ENCODE measurements at regions not wholly inside any gene's neighbourhood (a gene's known extent, or its start where the extent isn't known, plus 50 kb on each side); places are given as distances from the start of the nearest gene placed in this dataset.
A peak's percentile ranks its signal among the peaks of the same experiment; 100 is the strongest.

GRCh38 chr14:55864890-55865655 is 253.1 kb upstream of the PELI2 start:
- peaks cover under 1 to 4% (median 3%) of the 10 kb centered on the region in 4 donors for H3K9me3 ChIP-seq (ENCODE audit: control insufficient read depth in 4 of 4, low read length in 3 of 4)
- DNase-seq (ENCODE audit: low spot score): no peak
- H3K4me1 ChIP-seq (ENCODE audit: control insufficient read depth in 4 of 4, insufficient read depth in 4 of 4, low read length in 3 of 4): no peaks in the 10 kb centered on the region
- no peak overlapping the region for H3K4me3 ChIP-seq (ENCODE audit: low read depth in 1 of 3, low read length in 3 of 3)
- no peaks in the 10 kb centered on the region for H3K27me3 ChIP-seq (ENCODE audit: control insufficient read depth in 4 of 4, insufficient read depth in 4 of 4, low read length in 3 of 4)
- H3K27ac ChIP-seq (ENCODE audit: low read depth in 1 of 2, low read length in 2 of 2): no peak overlapping the region
- no peak overlapping the region for H3K9ac ChIP-seq (ENCODE audit: low read depth in 1 of 2, low read length in 2 of 2)
- TF ChIP-seq HNF4A (conservative IDR thresholded peaks at IDR 0.05): no peak
- TF ChIP-seq CTCF (IDR thresholded peaks at IDR 0.05; ENCODE audit: low read depth, low read length, missing input control): peak; percentile 29
- peak; percentile 71 to 73 for TF ChIP-seq RAD21 (IDR thresholded peaks at IDR 0.05)
- H3K36me3 ChIP-seq (ENCODE audit: control insufficient read depth in 4 of 4, insufficient read depth in 3 of 4, low read depth in 1 of 4, low read length in 3 of 4): peaks cover 0 to 2% (median 0%) of the 10 kb centered on the region in 4 donors
- 85% methylated on average over 22 of the region's 22 CpGs for WGBS

GRCh38 chr14:55867311-55867710 is 250.9 kb upstream of the PELI2 start:
- H3K4me1 ChIP-seq (ENCODE audit: control insufficient read depth in 4 of 4, insufficient read depth in 4 of 4, low read length in 3 of 4): no peaks in the 10 kb centered on the region
- no peaks in the 10 kb centered on the region for H3K27me3 ChIP-seq (ENCODE audit: control insufficient read depth in 4 of 4, insufficient read depth in 4 of 4, low read length in 3 of 4)
- no peak for DNase-seq (ENCODE audit: low spot score)
- H3K27ac ChIP-seq (ENCODE audit: low read depth in 1 of 2, low read length in 2 of 2): no peak overlapping the region
- TF ChIP-seq MAX (IDR thresholded peaks at IDR 0.05) (no peak), NR2F2 (IDR thresholded peaks at IDR 0.05) (no peak), CTCF (IDR thresholded peaks at IDR 0.05; ENCODE audit: low read depth, low read length, missing input control) (no peak), REST (IDR thresholded peaks at IDR 0.05) (no peak), RXRA (IDR thresholded peaks at IDR 0.05) (no peak)
- no peaks in the 10 kb centered on the region for H3K9me3 ChIP-seq (ENCODE audit: control insufficient read depth in 4 of 4, low read length in 3 of 4)
- H3K9ac ChIP-seq (ENCODE audit: low read depth in 1 of 2, low read length in 2 of 2): no peak overlapping the region
- H3K36me3 ChIP-seq (ENCODE audit: control insufficient read depth in 4 of 4, insufficient read depth in 3 of 4, low read depth in 1 of 4, low read length in 3 of 4): no peaks in the 10 kb centered on the region
- no peak overlapping the region for H3K4me3 ChIP-seq (ENCODE audit: low read depth in 1 of 3, low read length in 3 of 3)

- Histone ChIP-seq H3K27ac (ENCODE audit: low read depth in 1 of 2, low read length in 2 of 2) (no peak overlapping the region), H3K4me1 (ENCODE audit: control insufficient read depth in 4 of 4, insufficient read depth in 4 of 4, low read length in 3 of 4) (no peaks in the 10 kb centered on the region), H3K9ac (ENCODE audit: low read depth in 1 of 2, low read length in 2 of 2) (no peak overlapping the region), H3K9me3 (ENCODE audit: control insufficient read depth in 4 of 4, low read length in 3 of 4) (no peaks in the 10 kb centered on the region), H3K27me3 (ENCODE audit: control insufficient read depth in 4 of 4, insufficient read depth in 4 of 4, low read length in 3 of 4) (no peaks in the 10 kb centered on the region), H3K36me3 (ENCODE audit: control insufficient read depth in 4 of 4, insufficient read depth in 3 of 4, low read depth in 1 of 4, low read length in 3 of 4) (no peaks in the 10 kb centered on the region), H3K4me3 (ENCODE audit: low read depth in 1 of 3, low read length in 3 of 3) (no peak overlapping the region)
- WGBS: 47% methylated on average over 1 of the region's 1 CpG
- DNase-seq (ENCODE audit: low spot score): no peak
- TF ChIP-seq NR2F2 (IDR thresholded peaks at IDR 0.05): no peak
- TF ChIP-seq JUND (IDR thresholded peaks at IDR 0.05): no peak
- TF ChIP-seq HNF4G (IDR thresholded peaks at IDR 0.05): no peak
- no peak for TF ChIP-seq ZBTB33 (IDR thresholded peaks at IDR 0.05)
- TF ChIP-seq EGR1 (IDR thresholded peaks at IDR 0.05; ENCODE audit: low read depth in 2 of 2): no peak
Measured at GRCh38 chr14:55867719-55868118, 250.5 kb upstream of the PELI2 start.

Measured in liver (tissue), 8 donors.